GM21423 (cell line): ENCODE measurements at regions not wholly inside any gene's neighbourhood (a gene's known extent, or its start where the extent isn't known, plus 50 kb on each side); places are given as distances from the start of the nearest gene placed in this dataset.
"Not testable (repeated sequence)": the region's sequence is repeated elsewhere in the genome, so short reads cannot be mapped to it uniquely, and the experiment has no call there.

ENCODE experiments used
- ATAC-seq: cut with Tn5 transposase; IDR thresholded peaks from one replicate; pipeline ENCODE4 v1.9.1; 2021; ENCODE audit warnings: mild to moderate bottlenecking, moderate library complexity; ENCODE audit not compliant: unreplicated experiment

DNA sequence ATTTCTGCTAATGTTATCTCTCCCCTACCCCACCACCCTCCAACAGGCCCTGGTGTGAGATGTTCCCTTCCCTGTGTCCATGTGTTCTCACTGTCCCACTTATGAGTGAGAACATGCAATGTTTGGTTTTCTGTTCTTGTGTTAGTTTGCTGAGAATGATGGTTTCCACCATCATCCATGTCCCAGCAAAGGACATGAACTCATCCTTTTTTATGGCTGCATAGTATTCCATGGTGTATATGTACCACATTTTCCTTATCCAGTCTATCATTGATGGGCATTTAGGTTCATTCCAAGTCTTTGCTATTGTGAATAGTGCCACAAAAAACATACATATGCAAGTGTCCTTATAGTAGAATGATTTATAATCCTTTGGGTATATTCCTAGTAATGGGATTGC, 104.5 kb downstream of the ZNF33B start:
- ATAC-seq = not testable (repeated sequence)

DNA sequence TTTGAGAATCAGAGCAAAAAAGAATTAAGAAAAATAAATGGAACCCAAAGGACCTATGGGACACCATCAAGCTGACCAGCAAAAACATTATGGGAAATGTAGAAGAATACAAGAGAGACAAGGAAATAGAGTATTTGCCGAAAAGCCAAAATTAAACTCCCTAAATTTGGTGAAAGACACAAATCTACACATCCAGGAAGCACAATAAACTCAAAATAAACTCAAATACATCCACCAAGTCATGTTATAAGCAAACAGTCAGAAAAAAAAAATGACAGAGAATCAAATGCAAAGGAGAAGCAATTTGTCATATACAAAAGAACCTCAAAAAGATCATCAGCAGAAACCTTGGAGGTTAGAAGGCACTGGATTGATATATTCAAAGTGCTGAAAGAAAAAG, 105.4 kb downstream of the ZNF33B start:
- no peak for ATAC-seq

DNA sequence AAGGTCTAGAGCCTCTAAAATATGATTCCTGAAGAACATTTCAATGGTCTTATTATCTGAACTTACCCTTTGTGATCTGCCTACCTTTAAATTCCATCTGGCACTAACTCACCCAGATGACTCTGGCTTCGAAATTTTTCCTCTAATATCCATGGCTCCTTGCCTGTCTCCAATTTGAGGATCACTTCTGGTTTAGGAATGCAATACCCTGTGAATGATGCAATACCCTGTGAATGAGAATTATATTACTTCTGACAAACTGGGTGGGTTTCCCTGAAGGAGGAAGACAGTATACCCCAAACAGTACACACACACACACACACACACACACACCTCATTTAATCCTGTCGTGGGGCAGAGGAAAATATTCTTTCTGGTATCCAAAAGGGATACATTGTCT, 115.3 kb downstream of the ZNF33B start:
- ATAC-seq = no peak

DNA sequence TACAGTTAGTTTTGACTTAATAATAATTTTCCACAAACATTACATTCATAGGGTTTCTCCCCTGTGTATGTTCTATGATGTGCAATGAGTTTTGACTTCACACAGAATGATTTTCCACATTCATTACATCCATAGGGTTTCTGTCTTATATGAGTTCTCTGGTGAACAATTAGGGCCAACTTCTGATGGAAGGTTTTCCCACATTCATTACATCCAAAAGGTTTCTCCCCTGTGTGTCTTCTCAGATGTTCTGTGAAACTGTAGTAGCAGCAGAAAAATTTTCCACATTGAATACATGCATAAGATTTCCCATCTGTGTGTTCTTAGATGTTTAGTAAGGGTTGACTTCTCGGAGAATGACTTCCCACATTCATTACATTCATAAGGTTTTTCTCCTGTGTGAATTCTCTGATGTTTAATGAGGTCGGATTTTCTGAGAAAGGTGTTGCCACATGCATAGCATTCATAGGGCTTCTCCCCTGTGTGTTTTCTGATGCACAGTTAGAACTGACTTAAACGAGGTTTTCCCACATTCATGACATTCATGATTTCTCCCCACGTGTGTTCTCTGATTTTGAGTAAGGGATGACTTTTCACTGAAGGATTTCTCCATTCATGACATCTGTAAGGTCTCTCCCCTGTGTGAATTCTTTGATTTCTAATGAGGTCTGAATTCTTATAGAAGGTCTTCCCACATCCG, 118.5 kb downstream of the ZNF33B start:
- ATAC-seq = no peak

DNA sequence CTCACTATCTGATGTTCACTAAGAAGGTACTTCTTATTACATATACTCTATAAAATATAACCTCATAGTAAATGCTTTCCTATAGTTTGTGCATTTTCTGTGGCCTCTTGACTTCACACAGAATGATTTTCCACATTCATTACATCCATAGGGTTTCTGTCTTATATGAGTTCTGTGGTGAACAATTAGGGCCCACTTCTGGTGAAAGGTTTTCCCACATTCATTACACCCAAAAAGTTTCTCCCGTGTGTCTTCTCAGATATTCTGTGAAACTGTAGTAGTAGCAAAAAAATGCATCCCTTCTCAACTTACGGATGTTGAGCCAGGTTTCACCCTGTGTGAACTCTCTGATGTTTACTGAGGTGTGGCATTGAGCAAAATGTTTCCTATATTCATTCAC, 119.3 kb downstream of the ZNF33B start:
- no peak for ATAC-seq

DNA sequence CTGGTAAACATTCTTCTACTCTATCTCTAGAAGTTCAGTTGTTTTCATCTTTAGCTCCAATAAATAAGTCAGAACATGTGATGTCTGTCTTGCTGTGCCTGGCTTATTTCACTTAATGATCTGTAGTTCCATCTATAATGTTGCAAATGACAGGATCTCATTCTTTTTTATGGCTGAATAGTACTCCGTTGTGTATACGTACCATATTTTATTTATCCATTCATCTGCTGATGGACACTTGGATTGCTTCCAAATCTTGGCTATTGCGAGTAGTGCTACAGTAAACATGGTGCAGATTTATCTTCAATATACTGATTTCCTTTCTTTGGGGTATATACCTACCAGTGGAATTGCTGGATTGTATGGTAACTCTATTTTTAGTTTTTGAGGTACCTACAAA, 124.4 kb downstream of the ZNF33B start:
- ATAC-seq = no peak

DNA sequence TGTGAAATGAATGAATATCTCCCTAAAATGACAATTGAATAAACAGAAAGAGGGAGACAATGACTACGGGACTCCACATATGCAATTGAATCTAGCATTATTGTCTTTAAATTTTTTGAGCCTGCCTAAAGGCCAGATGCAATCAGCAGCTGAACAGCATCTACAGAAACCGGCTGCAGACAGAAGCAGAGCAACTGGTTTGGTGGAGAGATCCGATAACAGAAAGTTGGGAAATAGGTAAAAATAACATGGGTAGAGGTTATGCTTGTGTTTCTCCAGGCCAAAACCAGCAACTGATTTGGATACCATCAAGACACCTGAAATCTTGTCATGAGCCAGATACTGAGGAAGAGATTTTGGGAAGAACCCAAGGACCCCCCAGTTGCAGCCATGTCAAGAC, 146.6 kb downstream of the ZNF33B start:
- ATAC-seq = no peak

DNA sequence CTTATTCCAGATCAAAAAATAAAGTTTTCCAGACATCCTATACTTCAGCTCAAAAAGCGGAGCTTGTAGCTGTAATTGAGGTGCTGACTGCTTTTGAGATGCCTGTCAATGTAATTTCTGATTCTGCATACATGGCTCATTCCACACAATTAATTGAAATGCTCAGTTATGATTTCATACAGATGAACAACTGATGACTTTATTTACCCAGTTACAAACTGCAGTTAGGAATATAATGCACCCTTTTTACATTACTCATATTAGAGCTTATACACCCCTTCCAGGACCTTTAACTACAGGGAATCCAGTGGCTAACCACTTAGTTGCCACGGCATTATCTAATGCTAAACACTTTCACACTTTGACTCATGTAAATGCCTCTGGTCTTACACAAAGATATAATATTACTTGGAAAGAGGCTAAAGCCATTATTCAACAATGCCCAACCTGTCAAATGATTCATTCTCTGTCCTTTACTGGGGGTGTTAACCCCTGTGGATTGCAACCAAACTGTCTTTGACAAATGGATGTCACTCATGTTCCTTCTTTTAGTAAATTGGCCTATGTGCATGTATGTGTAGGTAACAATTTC, 147.3 kb downstream of the ZNF33B start:
- no peak for ATAC-seq

DNA sequence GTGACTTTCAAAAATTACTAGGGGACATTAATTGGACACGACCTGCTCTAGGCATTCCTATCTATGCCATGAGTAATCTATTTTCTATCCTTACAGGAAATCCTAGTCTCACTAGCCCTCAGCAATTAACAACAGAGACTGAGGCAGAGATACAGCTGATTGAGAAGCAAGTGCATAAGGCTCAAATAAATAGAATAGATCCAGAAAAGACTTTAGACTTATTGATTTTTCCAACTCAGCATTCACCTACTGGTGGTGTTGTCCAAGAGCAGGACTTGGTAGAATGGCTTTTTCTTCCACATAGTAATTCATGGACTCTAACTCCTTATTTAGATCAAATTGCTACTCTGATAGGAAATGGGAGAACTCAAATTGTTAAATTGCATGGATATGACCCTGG, 148.0 kb downstream of the ZNF33B start:
- no peak for ATAC-seq

DNA sequence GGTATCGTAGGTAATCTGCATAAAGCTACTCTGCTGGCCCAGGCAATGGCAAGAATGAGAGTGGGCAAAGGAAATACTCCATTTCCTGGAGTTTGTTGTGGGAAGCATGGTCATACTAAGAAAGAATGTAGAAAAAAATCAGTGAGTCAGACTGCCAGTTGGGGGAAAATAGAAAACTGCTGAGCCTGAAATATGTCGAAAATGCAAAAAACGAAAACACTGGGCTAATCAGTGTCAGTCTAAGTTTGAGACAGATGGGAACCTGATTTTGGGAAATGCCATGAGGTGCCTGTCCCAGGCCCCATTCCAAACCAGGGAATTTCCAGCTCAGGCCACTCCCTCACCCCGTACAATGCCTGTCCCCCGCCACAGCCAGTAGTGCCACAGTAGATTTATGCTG, 150.0 kb downstream of the ZNF33B start:
- no peak for ATAC-seq

DNA sequence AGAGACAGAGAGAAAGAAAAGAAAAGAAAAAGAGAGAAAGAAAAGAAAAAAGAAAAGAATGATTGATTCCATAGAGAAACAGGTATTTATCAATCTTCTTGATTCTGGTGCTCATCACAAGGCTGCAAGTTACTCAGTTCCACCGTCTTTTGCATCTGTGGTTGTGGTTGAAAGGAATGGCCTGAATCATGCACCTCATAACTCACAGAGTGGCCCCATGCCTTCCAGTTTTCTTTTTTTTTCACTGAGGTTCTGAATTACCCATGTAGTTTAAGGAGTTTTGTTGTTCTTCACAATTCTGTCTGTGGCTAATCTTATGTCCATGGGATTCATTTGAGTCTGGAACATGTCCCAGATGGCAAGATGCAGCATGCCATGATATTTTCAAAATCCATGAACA, 156.0 kb downstream of the ZNF33B start:
- ATAC-seq = no peak

DNA sequence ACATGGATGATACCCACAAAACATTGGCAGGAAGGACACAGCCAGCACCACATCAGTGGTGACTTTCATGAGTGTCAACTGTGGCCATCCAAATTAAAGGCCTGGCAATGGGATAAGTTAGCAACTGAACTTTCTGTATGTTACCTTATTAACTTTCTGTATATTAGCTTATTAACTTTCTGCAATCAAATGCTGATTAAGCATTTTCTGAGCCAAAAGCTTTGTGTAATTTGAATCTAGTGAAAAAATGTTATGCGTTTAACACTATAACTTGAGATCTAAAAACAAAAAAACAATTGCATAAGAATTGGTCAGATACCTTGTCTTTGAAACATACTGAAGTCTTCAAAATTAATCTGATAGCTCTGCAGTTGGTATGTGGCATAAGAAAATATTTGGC, 159.3 kb downstream of the ZNF33B start:
- no peak for ATAC-seq

DNA sequence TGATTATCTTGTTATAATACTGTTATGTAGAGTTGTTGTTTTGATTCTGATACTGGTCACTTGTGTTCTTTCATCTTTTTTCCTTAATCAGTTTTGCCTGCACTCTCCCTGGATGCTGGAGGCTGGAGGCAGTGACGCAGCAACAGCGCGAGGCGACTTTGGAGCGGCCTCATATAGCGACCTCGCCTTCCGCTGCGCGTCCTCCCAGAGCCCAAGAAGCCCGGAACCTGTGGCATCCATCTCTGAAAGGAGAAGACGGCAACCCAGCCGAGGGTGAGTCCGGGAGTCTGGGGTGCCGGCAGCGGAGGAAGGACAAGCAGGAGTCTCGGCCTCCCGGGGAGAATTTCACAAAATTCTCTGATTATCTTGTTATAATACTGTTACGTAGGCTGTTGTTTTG, 161.2 kb downstream of the ZNF33B start:
- no peak for ATAC-seq

DNA sequence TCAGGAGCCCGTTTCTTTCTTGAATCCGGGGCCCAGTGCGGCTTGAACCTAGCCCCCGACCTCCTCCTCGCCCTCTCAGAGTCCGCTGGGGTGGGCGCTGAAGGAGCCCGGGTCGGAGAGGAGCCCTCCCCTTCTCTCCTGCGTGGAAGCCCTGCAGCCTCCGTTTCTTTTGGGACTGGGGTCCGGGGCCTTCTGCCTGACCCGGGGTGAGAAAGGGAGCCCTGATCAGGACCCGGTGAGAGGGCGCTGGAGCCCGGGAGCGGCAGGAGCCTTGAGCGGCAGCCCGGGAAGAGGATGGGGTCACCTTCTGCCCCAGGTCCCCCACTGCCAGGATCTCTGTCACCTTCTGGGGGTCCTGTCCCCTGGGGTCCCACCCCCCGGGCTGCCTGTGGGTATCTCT, 162.3 kb downstream of the ZNF33B start:
- ATAC-seq = no peak

DNA sequence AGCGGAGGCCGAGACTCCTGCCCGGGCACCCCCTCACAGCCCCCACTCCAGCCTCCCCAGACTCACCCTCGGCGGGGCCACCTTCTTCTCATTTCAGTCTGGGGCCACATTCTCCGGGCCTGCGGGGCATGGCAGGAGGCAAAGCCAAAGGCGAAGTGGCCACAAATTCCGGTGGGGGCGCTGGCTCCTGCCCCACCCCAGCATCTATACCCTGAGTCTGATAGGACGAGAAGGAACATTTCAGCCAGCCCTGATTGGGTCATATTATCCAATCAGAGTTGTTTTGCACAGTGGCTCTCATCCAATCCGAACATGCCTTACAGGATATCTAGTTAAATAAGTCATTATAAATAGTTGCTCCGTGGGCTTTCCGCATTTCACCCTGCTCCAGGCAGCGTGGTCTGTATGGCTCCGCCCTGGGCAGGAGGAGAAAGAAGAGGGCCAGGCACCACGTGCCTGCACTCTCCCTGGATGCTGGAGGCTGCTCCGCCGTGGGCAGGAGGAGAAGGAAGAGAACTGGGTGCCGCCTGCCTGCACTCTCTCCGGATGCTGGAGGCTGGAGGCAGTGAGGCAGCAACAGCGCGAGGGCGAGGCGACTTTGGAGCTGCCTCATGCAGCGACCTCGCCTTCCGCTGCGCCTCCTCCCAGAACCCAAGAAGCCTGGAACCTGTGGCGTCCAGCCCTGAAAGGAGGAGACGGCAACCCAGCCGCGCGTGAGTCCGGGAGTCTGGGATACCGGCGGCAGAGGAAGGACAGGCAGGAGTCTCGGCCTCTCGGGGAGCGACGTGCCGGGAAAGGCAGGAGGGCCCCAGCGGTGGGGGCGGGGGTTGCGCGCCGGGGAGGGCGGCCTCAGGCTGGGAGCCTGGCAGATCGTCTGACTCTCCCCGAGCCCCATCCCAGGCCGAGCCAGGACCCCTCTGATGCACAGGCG, 162.9 kb downstream of the ZNF33B start:
- ATAC-seq = no peak

DNA sequence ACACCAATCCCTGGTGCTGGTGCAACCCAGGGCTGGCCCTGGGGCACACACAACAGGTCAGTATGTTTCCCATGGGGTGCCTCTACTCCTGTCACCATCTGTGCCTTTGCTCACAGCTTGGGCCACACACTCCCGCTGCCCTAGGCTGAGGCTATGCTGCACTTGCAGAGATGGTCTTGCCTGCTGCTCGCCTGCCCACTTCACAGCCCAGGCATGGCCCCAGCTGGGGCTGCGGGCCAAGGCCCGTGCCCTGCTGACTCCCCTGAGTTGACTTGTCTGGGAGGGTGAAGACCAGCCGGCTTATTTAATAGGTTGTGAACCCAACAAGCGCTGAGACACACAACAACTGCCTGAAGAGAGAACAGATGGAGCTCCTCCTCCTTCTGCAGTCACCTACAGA, 184.1 kb downstream of the ZNF33B start:
- no peak for ATAC-seq

DNA sequence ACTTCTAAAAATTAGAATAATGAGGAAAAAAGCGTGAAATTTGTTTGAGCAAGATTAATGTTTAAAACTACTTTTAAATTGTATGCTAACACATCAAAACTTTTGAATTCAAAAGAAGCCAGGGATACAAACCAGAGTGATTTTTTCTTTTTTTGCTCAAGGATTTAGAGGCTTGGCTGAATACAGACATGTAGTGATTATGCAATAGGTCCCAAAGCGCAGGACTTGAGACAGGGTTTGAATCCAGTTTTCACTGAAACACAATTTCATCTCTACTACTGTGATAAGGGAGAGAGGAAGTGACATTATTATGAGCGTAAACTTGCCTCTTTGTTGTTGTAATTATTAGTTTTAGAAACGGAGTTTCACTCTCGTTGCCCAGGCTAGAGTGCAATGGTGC, 207.3 kb downstream of the ZNF33B start:
- ATAC-seq = no peak

DNA sequence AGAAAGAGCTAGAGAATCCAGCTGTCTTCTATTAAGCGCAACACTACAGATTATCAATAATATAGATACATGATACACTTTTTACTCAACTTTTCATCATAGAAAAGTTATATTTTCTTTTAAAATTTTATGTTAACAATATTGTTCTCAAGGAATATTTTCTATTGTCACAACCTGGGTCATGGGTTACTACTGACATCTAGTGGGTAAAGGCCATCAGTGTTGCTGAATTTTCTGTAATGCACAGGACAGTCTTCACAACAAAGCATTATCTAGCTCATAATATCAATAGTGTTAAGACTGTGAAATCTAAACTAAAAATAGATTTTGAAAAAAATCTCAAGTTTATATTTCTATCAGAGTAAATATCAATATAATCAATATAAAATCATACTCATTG, 209.8 kb downstream of the ZNF33B start:
- ATAC-seq = no peak

DNA sequence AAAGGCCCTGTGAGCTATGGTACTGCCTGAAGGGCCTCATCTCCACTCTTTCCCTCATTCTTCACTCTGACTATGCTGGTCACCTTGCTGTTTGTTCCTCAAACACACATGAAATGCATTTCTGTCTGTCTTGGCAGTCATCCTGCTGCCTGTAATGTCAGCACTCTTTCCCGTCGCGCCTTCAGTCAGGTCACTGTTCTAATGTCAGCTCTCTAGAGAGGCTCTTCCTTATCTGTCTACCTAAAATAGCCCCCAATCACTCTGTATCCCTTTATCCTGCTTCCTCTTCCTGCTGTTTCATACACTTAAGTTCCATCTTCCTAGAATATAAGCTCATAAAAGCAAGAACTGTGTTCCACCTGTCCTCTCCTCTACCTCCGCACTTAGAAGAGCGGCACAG, 215.5 kb downstream of the ZNF33B start:
- no peak for ATAC-seq

DNA sequence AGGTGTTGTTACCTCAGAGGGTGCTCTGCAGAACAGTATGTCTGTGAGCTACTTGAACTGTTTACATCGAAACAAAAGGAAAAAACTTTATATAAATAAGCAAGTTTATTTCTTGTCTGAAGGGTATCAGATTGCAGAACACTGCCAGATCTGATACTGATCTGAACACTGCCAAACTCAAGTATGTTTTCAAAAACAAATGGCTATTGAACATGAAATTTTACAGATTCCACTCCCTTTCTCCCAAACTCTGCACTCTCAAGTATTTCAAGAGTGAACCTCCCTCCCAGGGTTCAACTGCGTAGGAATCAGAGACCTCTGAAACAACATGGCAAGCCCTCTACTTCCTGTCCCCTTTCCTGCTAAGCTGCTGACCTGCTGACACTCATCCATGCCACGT, 216.6 kb downstream of the ZNF33B start:
- ATAC-seq = no peak

DNA sequence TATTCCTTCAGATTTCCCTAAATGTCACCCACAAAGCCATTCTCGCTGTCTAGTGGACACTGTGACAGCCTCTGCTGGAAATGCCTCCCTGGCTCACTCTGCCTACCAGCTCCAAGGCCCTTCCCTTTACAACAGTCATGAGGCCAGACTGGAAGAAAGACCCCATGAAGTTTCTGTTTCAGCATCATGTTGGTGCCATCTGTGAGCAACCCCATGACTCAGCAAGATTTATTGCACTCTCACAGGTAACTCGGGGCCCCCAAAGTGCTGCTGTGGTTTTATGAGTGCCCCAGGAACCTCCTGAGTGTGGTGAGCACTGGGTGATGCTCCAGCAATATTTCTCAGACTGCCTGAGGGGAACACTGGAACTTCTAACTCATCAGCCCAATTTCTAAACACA, 218.6 kb downstream of the ZNF33B start:
- no peak for ATAC-seq

DNA sequence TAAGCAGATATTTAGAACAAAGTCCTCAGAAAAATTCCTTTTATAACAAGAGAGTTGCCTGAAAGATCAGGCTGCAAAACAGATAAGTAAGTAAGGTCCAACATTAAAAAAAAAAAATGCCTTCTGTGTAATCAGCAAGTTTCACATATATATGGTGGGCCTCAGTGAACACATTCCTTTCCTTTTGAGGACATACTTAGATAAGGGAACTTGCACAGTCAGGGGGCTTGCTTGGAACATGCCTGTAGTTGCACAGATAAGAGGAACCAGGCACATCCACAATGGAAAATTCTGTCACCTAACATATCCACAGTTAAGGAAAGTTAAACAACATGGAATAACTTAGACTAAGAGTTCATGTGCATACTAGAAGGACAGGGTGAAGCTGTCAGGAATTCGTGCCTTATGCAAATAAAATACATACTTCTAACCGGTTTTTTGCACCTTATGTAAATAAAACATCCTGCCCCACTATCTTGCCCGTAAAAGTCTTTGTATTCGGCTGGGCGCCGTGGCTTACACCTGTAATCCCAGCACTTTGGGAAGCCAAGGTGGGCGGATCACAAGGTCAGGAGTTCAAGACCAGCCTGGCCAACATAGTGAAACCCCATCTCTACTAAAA, 257.3 kb downstream of the ZNF33B start:
- ATAC-seq = no peak
